Hepatocyte (in vitro differentiated cells): ENCODE measurements at regions not wholly inside any gene's neighbourhood (a gene's known extent, or its start where the extent isn't known, plus 50 kb on each side); places are given as distances from the start of the nearest gene placed in this dataset.

Source experiments
- CTCF ChIP-seq: fragments of 200-600 bp; sonication (generic); IDR thresholded peaks from 2 replicates; pipeline ENCODE4 v1.5.1; 2016; ENCODE audit warnings: antibody characterized with exemption, mild to moderate bottlenecking; ENCODE audit not compliant: poor library complexity
- EZH2 ChIP-seq: fragments of 200-600 bp; sonication (generic); IDR thresholded peaks from 2 replicates; pipeline ENCODE4 v1.6.1; 2016; ENCODE audit warnings: antibody characterized with exemption, mild to moderate bottlenecking, borderline replicate concordance

GRCh38 chr11:71357414-71357813 lies 90.8 kb downstream of the DHCR7 start:
- TF ChIP-seq CTCF (no peak), EZH2 (no peak)
